Neural cell (in vitro differentiated cells): ENCODE measurements at regions not wholly inside any gene's neighbourhood (a gene's known extent, or its start where the extent isn't known, plus 50 kb on each side); places are given as distances from the start of the nearest gene placed in this dataset.

Experiments
- CTCF ChIP-seq: fragments of 450-650 bp; IDR thresholded peaks from 2 replicates; pipeline ENCODE4 v1.5.1; 2014; ENCODE audit warnings: antibody characterized with exemption, mild to moderate bottlenecking, moderate library complexity; ENCODE audit not compliant: poor library complexity, severe bottlenecking
- EP300 ChIP-seq: fragments of 450-650 bp; conservative IDR thresholded peaks from 2 replicates; pipeline ENCODE4 v1.6.1; 2014; ENCODE audit warnings: antibody characterized with exemption, mild to moderate bottlenecking, moderate library complexity; ENCODE audit not compliant: poor library complexity, severe bottlenecking
- POLR2AphosphoS5 ChIP-seq: IDR thresholded peaks from 2 replicates; pipeline ENCODE4 v1.6.1; 2012
- RAD21 ChIP-seq: fragments of 450-650 bp; conservative IDR thresholded peaks from 2 replicates; pipeline ENCODE4 v1.6.1; 2014; ENCODE audit warnings: antibody characterized with exemption, mild to moderate bottlenecking, moderate library complexity
- REST ChIP-seq: IDR thresholded peaks from 2 replicates; pipeline ENCODE4 v1.6.1; 2012; ENCODE audit warnings: borderline replicate concordance

- no peak for TF ChIP-seq CTCF
- TF ChIP-seq REST, result no peak
- TF ChIP-seq POLR2AphosphoS5, result no peak
- no peak for TF ChIP-seq EP300
- TF ChIP-seq RAD21, result no peak
Observed at GRCh38 chr18:41758534-41758933, 196.5 kb upstream of the PIK3C3 start.
